ENCODE measurements at regions not wholly inside any gene's neighbourhood (a gene's known extent, or its start where the extent isn't known, plus 50 kb on each side); places are given as distances from the start of the nearest gene placed in this dataset.

DNA sequence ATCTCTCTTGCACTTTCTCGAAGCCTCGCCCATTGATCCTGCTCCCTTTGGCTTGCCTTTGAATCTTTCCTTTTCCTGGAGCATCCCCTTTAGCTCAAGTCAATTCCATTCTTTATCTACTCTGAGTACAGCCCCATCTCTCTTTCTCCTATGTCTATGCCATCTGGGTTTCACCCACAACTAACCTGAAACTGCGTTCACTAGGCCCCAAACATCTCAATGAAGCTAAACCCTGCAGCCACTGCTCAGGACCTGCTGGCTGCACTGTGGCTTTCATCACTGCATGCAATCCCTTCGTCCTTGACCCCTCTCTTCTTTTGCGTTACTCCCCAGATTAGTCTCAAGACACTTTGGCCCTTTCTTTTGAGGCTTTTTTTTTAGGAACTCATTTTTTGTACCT lies 81.6 kb upstream of the CYRIA start:
- H3K27me3 Mint-ChIP-seq, result no peaks in the 10 kb centered on the region
- DNase-seq, result no peak
- POLR2A ChIA-PET, result no interaction called here
- H3K36me3 Mint-ChIP-seq (ENCODE audit: low read depth), result no peaks in the 10 kb centered on the region
- H3K4me3 Mint-ChIP-seq, result no peak overlapping the region
- peaks cover 10% of the 10 kb centered on the region for H3K4me1 Mint-ChIP-seq
- no peaks in the 10 kb centered on the region for H3K9me3 Mint-ChIP-seq
- H3K27ac Mint-ChIP-seq, result no peak overlapping the region
- CTCF ChIA-PET, result no interaction called here

DNA sequence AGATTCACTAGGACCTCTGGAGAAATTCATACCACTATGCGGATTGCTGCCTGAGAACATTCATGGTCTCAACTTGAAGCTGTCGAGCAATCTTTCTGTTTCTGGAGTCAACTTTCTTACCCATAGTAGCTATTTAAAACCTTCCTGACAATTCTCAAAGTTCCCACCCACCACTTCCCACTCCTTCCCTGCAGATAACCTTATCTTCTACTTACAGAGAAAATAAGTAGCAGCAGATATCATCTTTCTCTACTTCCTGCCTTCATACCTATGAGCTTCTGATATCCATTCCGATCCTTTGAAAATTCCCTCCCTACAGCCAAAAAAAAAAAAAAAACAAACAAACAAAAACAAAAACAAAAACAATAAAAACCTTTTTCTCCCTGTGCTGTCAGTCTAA lies 81.2 kb upstream of the CYRIA start:
- H3K36me3 Mint-ChIP-seq (ENCODE audit: low read depth), result no peaks in the 10 kb centered on the region
- H3K27me3 Mint-ChIP-seq, result no peaks in the 10 kb centered on the region
- POLR2A ChIA-PET, result no interaction called here
- no peak overlapping the region for H3K27ac Mint-ChIP-seq
- CTCF ChIA-PET, result no interaction called here
- no peak overlapping the region for H3K4me3 Mint-ChIP-seq
- DNase-seq, result no peak
- H3K4me1 Mint-ChIP-seq, result peaks cover 10% of the 10 kb centered on the region
- H3K9me3 Mint-ChIP-seq, result no peaks in the 10 kb centered on the region

DNA sequence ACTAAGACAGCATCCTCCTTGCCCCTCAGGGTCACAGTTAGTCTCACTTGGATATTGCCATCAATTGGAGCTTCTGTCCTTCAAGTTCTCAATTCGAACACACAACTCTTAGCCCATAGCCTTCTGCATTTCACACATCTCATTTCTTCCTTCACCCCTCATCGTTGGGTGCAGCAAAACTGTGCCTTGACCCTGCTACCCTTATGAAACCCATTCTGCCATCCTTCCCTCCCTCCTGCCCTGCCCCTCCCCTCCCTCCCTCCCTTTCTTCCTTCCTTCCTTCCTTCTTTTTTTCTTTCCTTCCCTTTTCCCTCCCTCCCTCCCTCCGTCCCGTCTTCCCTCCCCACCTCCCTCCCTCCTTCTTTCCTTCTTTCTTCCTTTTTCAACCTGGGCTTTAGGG lies 80.7 kb upstream of the CYRIA start:
- DNase-seq, result no peak
- no peaks in the 10 kb centered on the region for H3K27me3 Mint-ChIP-seq
- no peak overlapping the region for H3K27ac Mint-ChIP-seq
- no peaks in the 10 kb centered on the region for H3K36me3 Mint-ChIP-seq (ENCODE audit: low read depth)
- ChIA-PET POLR2A (no interaction called here), CTCF (no interaction called here)
- no peak overlapping the region for H3K4me3 Mint-ChIP-seq
- H3K9me3 Mint-ChIP-seq, result no peaks in the 10 kb centered on the region
- H3K4me1 Mint-ChIP-seq, result peaks cover 10% of the 10 kb centered on the region

DNA sequence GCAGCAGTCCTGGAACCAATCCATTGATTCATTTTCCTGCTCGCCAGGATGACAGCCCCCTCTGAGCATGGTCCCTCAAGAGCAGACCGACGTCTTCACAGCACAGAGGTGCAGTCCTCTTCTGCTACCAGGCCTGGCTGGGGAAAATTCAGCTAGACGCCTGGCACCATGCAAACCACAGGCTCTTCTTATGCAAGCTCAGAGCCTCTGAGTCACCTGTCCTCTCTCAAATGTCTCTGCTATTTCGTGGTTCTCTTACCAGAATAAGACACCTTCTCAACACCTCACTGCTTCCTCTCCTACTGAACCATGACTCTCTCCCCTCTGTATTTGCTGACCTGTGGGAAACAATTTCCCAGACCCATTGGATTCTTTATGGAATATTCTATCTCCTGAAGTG lies 79.8 kb upstream of the CYRIA start:
- ChIA-PET POLR2A (no interaction called here), CTCF (interaction anchor here (1.1 kb wide), 1 partner anchor 137 kb away, joined by 3 read pairs; no protein-coding TSS in a partner anchor)
- no peaks in the 10 kb centered on the region for H3K9me3 Mint-ChIP-seq
- no peak overlapping the region for H3K4me3 Mint-ChIP-seq
- H3K27me3 Mint-ChIP-seq, result no peaks in the 10 kb centered on the region
- H3K4me1 Mint-ChIP-seq, result peaks cover 10% of the 10 kb centered on the region
- no peak for DNase-seq
- H3K36me3 Mint-ChIP-seq (ENCODE audit: low read depth), result no peaks in the 10 kb centered on the region
- H3K27ac Mint-ChIP-seq, result no peak overlapping the region

DNA sequence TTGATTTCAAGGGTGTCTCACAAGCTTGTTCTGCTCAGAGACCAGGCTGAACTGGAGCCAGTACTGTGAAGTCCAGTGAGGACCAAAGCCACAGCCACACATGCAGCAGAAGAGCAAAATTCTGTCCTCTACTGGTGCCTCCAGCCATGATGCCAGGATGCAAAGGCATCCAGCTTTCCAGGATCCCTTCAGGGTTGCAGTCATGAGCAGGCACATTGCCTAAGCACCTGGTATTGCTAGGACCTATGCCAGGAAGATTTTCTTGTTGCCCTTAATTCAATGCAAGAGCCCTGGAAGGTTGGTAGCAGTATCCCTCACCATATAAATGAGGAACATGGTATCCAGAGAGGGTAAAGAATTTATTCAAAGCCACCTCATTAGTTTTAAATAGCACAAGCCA lies 78.9 kb upstream of the CYRIA start:
- H3K4me3 Mint-ChIP-seq, result no peak overlapping the region
- no peaks in the 10 kb centered on the region for H3K9me3 Mint-ChIP-seq
- H3K27me3 Mint-ChIP-seq, result peaks cover 1% of the 10 kb centered on the region
- no peak overlapping the region for H3K27ac Mint-ChIP-seq
- POLR2A ChIA-PET, result no interaction called here
- no peaks in the 10 kb centered on the region for H3K36me3 Mint-ChIP-seq (ENCODE audit: low read depth)
- DNase-seq, result no peak
- CTCF ChIA-PET, result no interaction called here
- peaks cover 10% of the 10 kb centered on the region for H3K4me1 Mint-ChIP-seq

DNA sequence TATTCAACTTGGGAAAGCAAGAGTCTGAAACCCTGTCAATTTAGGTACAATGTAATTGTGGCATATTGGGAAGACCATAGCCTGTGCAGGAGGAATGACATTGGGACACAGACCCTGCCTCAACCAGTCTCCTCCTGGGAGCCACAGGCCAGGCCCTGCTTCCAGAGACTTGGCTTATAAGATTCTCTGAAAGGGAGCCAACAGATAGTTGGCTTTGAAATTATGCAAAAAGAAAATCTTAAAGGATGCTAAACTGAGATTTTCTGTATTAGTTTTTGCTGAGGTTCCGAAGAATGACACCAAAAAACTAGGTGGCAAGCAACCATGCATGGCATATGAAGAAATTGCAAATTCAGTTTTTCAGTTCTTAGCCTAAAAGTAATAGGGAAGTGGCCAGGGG lies 76.4 kb upstream of the CYRIA start:
- CTCF ChIA-PET, result no interaction called here
- Mint-ChIP-seq H3K9me3 (no peaks in the 10 kb centered on the region), H3K4me3 (no peak overlapping the region), H3K27ac (no peak overlapping the region), H3K27me3 (peaks cover 2% of the 10 kb centered on the region), H3K36me3 (ENCODE audit: low read depth) (no peaks in the 10 kb centered on the region), H3K4me1 (peaks cover 4% of the 10 kb centered on the region)
- POLR2A ChIA-PET, result no interaction called here
- DNase-seq, result no peak

DNA sequence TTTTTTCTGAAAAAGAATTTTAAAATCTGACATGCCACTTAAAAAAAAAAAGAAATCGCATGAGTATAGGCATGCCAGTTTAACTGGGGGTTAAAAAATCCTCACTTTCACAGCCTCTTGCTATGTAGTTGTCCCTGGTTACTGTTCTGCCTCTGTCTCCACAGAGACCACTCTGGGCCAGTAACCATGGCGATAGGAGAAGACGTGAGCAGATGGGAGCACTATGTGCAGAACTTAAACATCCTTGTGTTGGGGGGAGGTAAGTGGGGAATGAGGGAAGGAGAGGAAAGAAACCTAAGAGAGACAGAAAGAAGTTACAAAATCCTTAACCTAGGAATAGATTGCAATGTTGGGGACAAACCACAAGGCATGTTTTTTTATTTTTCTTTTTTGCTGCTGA lies 75.9 kb upstream of the CYRIA start:
- no peaks in the 10 kb centered on the region for H3K4me1 Mint-ChIP-seq
- POLR2A ChIA-PET, result no interaction called here
- H3K27me3 Mint-ChIP-seq, result peaks cover 2% of the 10 kb centered on the region
- no peak for DNase-seq
- H3K27ac Mint-ChIP-seq, result no peak overlapping the region
- H3K9me3 Mint-ChIP-seq, result no peaks in the 10 kb centered on the region
- H3K36me3 Mint-ChIP-seq (ENCODE audit: low read depth), result no peaks in the 10 kb centered on the region
- CTCF ChIA-PET, result no interaction called here
- H3K4me3 Mint-ChIP-seq, result no peak overlapping the region

DNA sequence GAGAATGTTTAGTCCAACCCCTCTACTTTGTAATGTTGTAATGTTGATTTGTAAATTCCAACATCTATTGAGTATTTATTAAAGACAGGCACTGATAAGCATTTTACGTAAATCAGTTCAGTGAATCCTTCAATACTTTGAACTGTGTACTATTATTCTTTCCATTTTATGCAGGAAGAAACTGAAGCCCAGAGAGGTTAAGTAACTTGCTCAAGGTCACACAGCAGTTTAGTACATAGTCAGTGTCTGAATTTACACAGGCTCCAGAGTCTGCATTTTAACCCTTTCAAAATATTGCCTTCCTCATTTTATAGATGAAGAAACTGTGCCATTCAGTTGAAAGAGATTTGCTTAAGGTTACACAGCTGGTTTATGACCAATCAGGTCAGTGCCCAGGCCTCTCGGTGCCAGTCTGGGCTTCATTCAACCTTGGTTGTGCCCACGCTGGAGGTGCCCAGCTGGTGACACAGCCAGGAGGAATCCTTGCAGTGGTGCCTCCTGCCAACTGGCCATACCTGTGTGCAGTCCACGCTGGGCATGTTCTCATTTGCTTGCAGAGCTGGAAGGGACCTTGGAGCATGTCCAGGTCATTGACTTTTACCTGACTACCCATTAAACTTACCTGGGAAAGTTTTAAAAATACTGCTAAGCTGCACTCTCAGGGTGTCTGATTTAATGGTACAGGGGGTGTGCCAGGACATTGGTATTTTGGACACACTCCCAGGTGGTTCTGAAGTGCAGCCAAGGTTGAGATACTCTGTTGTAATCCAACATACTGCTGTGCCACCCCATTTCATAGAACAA lies 74.3 kb upstream of the CYRIA start:
- no peaks in the 10 kb centered on the region for H3K36me3 Mint-ChIP-seq (ENCODE audit: low read depth)
- ChIA-PET CTCF (no interaction called here), POLR2A (no interaction called here)
- H3K4me3 Mint-ChIP-seq, result no peak overlapping the region
- no peak overlapping the region for H3K27ac Mint-ChIP-seq
- no peaks in the 10 kb centered on the region for H3K4me1 Mint-ChIP-seq
- DNase-seq, result no peak
- H3K27me3 Mint-ChIP-seq, result peaks cover 2% of the 10 kb centered on the region
- no peaks in the 10 kb centered on the region for H3K9me3 Mint-ChIP-seq

DNA sequence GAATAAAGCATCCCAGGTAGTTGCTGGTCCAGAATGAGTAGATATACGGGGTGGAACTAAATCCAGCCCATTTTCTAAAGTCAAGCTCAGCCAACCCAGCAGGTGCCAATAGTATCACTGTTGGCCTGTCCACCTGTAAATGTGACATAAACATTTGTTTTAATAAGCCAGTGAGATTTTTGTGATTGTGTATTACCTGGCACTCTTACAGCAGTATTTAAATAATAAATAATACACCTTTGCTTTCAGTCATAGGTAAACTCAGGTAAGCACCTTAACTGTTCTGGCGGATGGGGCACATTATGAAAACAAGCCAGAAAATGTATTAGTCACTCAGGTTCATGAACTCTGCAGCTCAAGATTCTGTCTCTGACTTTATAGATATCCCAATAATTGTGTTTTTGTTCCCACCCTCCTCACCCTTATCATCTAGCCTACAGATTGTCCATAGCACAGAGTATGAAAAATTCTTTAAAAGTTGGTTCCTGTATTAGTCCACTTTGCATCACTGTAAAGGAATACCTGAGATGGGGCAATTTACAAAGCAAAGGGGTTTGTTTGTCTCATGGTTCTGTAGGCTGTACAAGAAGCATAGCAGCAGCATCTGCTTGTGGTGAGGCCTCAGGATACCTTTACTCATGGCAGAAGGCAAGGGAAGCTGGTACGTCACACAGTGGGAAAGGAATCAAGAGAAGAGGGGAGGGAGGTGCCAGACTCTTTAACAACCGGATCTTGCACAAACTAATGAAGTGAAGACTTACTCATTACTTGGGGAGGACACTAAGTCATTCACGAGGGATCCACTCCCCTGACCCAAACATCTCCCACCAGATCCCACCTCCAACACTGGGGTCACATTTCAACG lies 73.0 kb upstream of the CYRIA start:
- no peaks in the 10 kb centered on the region for H3K36me3 Mint-ChIP-seq (ENCODE audit: low read depth)
- no peak for DNase-seq
- no peak overlapping the region for H3K4me3 Mint-ChIP-seq
- ChIA-PET CTCF (no interaction called here), POLR2A (no interaction called here)
- H3K27me3 Mint-ChIP-seq, result peaks cover 2% of the 10 kb centered on the region
- no peaks in the 10 kb centered on the region for H3K4me1 Mint-ChIP-seq
- H3K9me3 Mint-ChIP-seq, result no peaks in the 10 kb centered on the region
- no peak overlapping the region for H3K27ac Mint-ChIP-seq

DNA sequence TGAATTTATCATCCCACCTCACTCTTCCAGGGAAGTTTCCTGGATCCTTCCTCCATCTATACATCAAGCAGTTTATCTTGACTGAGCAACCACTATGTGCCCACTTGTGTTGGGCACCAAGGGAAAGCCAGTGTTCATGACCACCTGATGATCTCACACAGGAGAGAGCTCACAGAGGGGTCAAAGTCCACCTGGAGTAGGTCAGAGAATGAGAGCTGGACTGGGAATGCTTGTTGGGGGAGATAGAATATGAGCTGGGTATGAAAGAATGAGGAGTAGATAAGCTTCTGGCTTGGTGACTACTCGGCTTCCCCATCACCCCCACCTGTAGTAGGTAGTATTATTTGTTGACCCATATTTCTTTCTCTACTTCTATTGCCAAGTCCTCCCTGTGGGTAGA lies 72.2 kb upstream of the CYRIA start:
- Mint-ChIP-seq H3K27ac (no peak overlapping the region), H3K36me3 (ENCODE audit: low read depth) (no peaks in the 10 kb centered on the region), H3K27me3 (peaks cover 2% of the 10 kb centered on the region), H3K4me1 (no peaks in the 10 kb centered on the region), H3K9me3 (no peaks in the 10 kb centered on the region), H3K4me3 (no peak overlapping the region)
- ChIA-PET POLR2A (no interaction called here), CTCF (no interaction called here)
- DNase-seq, result no peak

DNA sequence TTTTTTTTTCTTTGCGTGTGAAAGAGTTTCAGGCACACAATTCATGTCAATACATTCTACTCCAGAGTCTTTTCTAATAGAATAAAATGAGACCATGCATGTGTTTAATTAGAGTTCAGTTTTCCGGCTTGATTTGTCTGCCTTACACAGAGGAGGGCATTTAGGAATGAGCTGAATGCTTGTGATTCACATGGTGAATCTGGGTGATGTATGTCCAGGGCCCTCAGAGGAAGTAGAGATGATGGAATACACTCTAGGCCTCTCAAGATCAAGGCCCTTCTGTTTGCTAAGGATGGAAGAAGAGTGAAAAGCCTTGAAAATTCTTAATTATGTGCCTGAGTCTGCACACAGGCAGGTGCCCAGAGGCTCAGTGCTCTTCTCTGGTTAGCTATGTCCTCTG lies 71.0 kb upstream of the CYRIA start:
- Mint-ChIP-seq H3K36me3 (ENCODE audit: low read depth) (no peaks in the 10 kb centered on the region), H3K4me3 (no peak overlapping the region), H3K9me3 (no peaks in the 10 kb centered on the region), H3K4me1 (no peaks in the 10 kb centered on the region), H3K27me3 (peaks cover 2% of the 10 kb centered on the region), H3K27ac (no peak overlapping the region)
- ChIA-PET CTCF (no interaction called here), POLR2A (no interaction called here)
- DNase-seq, result no peak

DNA sequence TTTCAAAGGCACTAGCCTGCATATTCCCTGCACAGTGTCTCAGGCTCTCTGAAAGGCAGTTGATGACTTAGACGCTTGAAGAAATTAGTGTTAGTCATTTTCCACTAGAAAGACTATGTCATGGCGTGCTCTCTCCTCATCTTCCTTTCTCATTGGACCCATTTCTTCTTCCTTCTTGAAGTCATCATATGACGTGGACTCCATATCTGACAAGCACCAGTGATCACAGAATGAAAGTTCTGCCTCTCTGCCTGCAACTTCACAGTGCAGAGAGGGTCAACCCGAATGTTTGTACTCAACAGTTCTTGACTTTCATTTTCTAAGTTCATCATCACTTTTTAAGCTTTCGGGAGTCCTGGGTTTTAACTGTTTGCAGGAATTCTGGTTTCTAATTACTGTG lies 63.7 kb upstream of the CYRIA start:
- Mint-ChIP-seq H3K27me3 (no peaks in the 10 kb centered on the region), H3K9me3 (no peaks in the 10 kb centered on the region), H3K4me1 (no peaks in the 10 kb centered on the region), H3K36me3 (ENCODE audit: low read depth) (no peaks in the 10 kb centered on the region), H3K4me3 (no peak overlapping the region), H3K27ac (no peak overlapping the region)
- ChIA-PET POLR2A (no interaction called here), CTCF (no interaction called here)
- DNase-seq, result no peak

DNA sequence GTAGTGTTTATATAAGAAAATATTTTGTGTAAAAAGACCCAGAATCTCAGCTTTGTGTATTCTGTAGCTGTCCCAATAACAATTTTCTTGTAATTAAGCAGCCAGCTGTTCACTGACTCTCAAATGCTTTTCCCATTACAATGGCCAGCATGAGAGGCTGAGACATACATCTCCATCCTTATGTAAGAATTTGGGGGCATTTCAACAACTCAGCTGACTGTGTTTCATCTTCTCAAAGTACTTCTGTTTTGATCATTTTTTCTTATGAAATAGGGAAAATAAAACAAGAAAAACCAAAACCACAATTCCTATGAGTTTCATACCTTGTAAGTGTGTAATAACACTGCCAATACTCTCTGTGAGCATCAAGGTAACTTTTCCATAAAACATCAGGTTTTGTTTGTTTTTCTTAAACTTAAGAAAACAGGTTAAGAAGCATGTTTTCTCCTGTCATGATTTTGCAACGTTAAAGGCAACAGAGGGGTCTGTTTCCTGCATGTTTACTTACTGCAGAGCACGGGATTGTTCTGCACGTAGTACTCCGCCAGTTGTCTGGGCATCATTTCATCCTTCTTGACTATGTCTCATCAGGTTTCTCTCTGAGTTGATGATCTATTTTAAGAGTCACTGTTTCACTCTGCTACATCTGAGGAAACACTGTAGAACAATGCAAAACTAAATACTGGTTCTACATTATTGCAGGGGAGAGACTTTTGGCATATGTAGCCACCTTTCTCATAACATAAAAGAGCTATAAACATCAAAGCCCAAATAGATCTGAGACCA lies 62.9 kb upstream of the CYRIA start:
- Mint-ChIP-seq H3K4me1 (no peaks in the 10 kb centered on the region), H3K27ac (no peak overlapping the region), H3K36me3 (ENCODE audit: low read depth) (no peaks in the 10 kb centered on the region), H3K27me3 (no peaks in the 10 kb centered on the region), H3K9me3 (no peaks in the 10 kb centered on the region), H3K4me3 (no peak overlapping the region)
- DNase-seq, result no peak
- CTCF ChIA-PET, result no interaction called here
- POLR2A ChIA-PET, result no interaction called here

Data from activated CD4-positive, alpha-beta T cell treated with anti-CD3 and anti-CD28 coated beads, Interleukin-2, amount 10 ng/mL, durations not matched to agents 7 days and 5 days (primary cell).